ENCODE measurements at regions not wholly inside any gene's neighbourhood (a gene's known extent, or its start where the extent isn't known, plus 50 kb on each side); places are given as distances from the start of the nearest gene placed in this dataset.

- TF ChIP-seq CTCF (IDR thresholded peaks at IDR 0.05) (no peak), POLR2A (IDR thresholded peaks at IDR 0.05) (no peak)
These were observed 288.3 kb downstream of the IRS1 start for GRCh38 chr2:226511311-226511710.
